ENCODE measurements at regions not wholly inside any gene's neighbourhood (a gene's known extent, or its start where the extent isn't known, plus 50 kb on each side); places are given as distances from the start of the nearest gene placed in this dataset.

GRCh38 chr5:110338341-110339083, 388.0 kb downstream of the TMEM232 start:
- TF ChIP-seq HDGF (IDR thresholded peaks at IDR 0.05; ENCODE audit: borderline replicate concordance) (no peak), SP1 (IDR thresholded peaks at IDR 0.05) (no peak), L3MBTL2 (conservative IDR thresholded peaks at IDR 0.05) (no peak), PKNOX1 (IDR thresholded peaks at IDR 0.05) (no peak), TARDBP (IDR thresholded peaks at IDR 0.05) (no peak), ELF4 (IDR thresholded peaks at IDR 0.05) (no peak), SUZ12 (IDR thresholded peaks at IDR 0.05) (no peak), CTBP1 (IDR thresholded peaks at IDR 0.05; ENCODE audit: borderline replicate concordance) (no peak), FOXK2 (IDR thresholded peaks at IDR 0.05) (no peak), BHLHE40 (IDR thresholded peaks at IDR 0.05; ENCODE audit: borderline replicate concordance) (no peak), FOXM1 (IDR thresholded peaks at IDR 0.05; ENCODE audit: borderline replicate concordance) (no peak), ZNF384 (IDR thresholded peaks at IDR 0.05) (no peak), FOXA1 (IDR thresholded peaks at IDR 0.05) (no peak), ARNT (IDR thresholded peaks at IDR 0.05) (no peak)

Data from HEK293T (cell line).